HepG2 (cell line): ENCODE measurements at regions not wholly inside any gene's neighbourhood (a gene's known extent, or its start where the extent isn't known, plus 50 kb on each side); places are given as distances from the start of the nearest gene placed in this dataset.

Source experiments
- HMG20B ChIP-seq: conservative IDR thresholded peaks from 2 replicates; pipeline ENCODE4 v1.6.1; 2016; ENCODE audit warnings: missing genetic modification reagents, missing compliant biosample characterization
- HNRNPUL1 ChIP-seq: fragments of 200-400 bp; formaldehyde crosslinking; IDR thresholded peaks from 2 replicates; pipeline ENCODE4 v1.6.1; 2017; ENCODE audit warnings: low read depth, mild to moderate bottlenecking, low read length, moderate library complexity
- NR2F6 ChIP-seq, 2 experiments: IDR thresholded peaks; 2 replicates each; pipeline ENCODE4 v1.6.1; 2016; ENCODE audit warnings: antibody characterized with exemption in 1 of 2, mild to moderate bottlenecking in 1 of 2
- PCBP1 ChIP-seq: fragments of 200-400 bp; formaldehyde crosslinking; IDR thresholded peaks from 2 replicates; pipeline ENCODE4 v1.6.1; 2017; ENCODE audit warnings: mild to moderate bottlenecking, low read depth, low read length, borderline replicate concordance
- POLR2A ChIP-seq, 2 experiments: IDR thresholded peaks; 2 replicates each; pipeline ENCODE4 v1.6.1; 2011; ENCODE audit warnings: low read depth in 2 of 2, low read length in 2 of 2, mild to moderate bottlenecking in 1 of 2, moderate library complexity in 1 of 2; ENCODE audit not compliant: insufficient read depth in 1 of 2
- SMAD1 ChIP-seq: sonication (generic); formaldehyde crosslinking; IDR thresholded peaks from 2 replicates; pipeline ENCODE4 v1.4.0; 2020; ENCODE audit warnings: missing genetic modification reagents, low read depth, mild to moderate bottlenecking, borderline replicate concordance
- YY1 ChIP-seq: IDR thresholded peaks from 2 replicates; pipeline ENCODE4 v1.6.1; 2011; ENCODE audit warnings: low read length, low read depth, moderate library complexity, mild to moderate bottlenecking; ENCODE audit not compliant: insufficient read depth, insufficient replicate concordance
- ZNF296 ChIP-seq: sonication (generic); formaldehyde crosslinking; conservative IDR thresholded peaks from 2 replicates; pipeline ENCODE4 v1.5.0; 2020; ENCODE audit warnings: mild to moderate bottlenecking, missing genetic modification reagents
- TF ChIP-seq, protein P1 (sequence below), 2 experiments: IDR thresholded peaks; 2 replicates each; pipeline ENCODE4 v1.6.1; 2011 to 2012; ENCODE audit warnings: low read length in 2 of 2, borderline replicate concordance in 1 of 2, low read depth in 1 of 2, mild to moderate bottlenecking in 1 of 2, moderate library complexity in 1 of 2
- TF ChIP-seq, protein P2 (sequence below): sonication (generic); formaldehyde crosslinking; IDR thresholded peaks from 2 replicates; pipeline ENCODE4 v1.5.0; 2020; ENCODE audit warnings: mild to moderate bottlenecking, missing genetic modification reagents, moderate library complexity

DNA sequence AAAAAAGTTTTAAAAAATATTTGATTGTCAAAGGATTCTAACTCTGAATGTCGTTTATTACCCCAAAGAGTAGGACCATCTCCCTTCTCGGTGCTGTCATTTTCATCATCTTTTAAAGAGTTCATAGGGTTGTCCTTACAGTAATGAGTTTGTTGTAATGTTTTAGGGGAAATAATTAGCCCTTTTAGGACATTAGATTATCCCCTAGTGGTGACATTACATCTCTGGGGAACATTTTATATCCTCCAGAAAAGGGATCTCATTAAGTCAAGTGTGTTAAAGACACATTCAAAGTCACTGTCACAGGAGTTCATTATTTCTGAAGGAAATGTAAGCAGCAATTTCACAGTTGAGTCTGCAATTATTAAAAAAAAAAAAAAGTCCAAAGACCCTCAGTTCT, 99.3 kb upstream of the GJB6 start:
- TF ChIP-seq NR2F6 (IDR thresholded peaks at IDR 0.05) (no peak), NR2F6 (CRISPR knock-in tag; IDR thresholded peaks at IDR 0.05) (no peak), HMG20B (CRISPR knock-in tag) (no peak), SMAD1 (CRISPR knock-in tag) (no peak), ZNF296 (CRISPR knock-in tag) (no peak), PCBP1 (no peak), POLR2A (IDR thresholded peaks at IDR 0.05; ENCODE audit: insufficient read depth in 1 of 2, low read depth in 2 of 2, low read length in 2 of 2) (no peak), YY1 (no peak), HNRNPUL1 (no peak)
- TF ChIP-seq, protein P1, sequence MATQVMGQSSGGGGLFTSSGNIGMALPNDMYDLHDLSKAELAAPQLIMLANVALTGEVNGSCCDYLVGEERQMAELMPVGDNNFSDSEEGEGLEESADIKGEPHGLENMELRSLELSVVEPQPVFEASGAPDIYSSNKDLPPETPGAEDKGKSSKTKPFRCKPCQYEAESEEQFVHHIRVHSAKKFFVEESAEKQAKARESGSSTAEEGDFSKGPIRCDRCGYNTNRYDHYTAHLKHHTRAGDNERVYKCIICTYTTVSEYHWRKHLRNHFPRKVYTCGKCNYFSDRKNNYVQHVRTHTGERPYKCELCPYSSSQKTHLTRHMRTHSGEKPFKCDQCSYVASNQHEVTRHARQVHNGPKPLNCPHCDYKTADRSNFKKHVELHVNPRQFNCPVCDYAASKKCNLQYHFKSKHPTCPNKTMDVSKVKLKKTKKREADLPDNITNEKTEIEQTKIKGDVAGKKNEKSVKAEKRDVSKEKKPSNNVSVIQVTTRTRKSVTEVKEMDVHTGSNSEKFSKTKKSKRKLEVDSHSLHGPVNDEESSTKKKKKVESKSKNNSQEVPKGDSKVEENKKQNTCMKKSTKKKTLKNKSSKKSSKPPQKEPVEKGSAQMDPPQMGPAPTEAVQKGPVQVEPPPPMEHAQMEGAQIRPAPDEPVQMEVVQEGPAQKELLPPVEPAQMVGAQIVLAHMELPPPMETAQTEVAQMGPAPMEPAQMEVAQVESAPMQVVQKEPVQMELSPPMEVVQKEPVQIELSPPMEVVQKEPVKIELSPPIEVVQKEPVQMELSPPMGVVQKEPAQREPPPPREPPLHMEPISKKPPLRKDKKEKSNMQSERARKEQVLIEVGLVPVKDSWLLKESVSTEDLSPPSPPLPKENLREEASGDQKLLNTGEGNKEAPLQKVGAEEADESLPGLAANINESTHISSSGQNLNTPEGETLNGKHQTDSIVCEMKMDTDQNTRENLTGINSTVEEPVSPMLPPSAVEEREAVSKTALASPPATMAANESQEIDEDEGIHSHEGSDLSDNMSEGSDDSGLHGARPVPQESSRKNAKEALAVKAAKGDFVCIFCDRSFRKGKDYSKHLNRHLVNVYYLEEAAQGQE (IDR thresholded peaks at IDR 0.05; ENCODE audit: borderline replicate concordance in 1 of 2, low read depth in 1 of 2, low read length in 2 of 2), result no peak
- TF ChIP-seq, protein P2, sequence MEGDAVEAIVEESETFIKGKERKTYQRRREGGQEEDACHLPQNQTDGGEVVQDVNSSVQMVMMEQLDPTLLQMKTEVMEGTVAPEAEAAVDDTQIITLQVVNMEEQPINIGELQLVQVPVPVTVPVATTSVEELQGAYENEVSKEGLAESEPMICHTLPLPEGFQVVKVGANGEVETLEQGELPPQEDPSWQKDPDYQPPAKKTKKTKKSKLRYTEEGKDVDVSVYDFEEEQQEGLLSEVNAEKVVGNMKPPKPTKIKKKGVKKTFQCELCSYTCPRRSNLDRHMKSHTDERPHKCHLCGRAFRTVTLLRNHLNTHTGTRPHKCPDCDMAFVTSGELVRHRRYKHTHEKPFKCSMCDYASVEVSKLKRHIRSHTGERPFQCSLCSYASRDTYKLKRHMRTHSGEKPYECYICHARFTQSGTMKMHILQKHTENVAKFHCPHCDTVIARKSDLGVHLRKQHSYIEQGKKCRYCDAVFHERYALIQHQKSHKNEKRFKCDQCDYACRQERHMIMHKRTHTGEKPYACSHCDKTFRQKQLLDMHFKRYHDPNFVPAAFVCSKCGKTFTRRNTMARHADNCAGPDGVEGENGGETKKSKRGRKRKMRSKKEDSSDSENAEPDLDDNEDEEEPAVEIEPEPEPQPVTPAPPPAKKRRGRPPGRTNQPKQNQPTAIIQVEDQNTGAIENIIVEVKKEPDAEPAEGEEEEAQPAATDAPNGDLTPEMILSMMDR (CRISPR knock-in tag), result no peak
